ENCODE measurements at regions not wholly inside any gene's neighbourhood (a gene's known extent, or its start where the extent isn't known, plus 50 kb on each side); places are given as distances from the start of the nearest gene placed in this dataset.

DNA sequence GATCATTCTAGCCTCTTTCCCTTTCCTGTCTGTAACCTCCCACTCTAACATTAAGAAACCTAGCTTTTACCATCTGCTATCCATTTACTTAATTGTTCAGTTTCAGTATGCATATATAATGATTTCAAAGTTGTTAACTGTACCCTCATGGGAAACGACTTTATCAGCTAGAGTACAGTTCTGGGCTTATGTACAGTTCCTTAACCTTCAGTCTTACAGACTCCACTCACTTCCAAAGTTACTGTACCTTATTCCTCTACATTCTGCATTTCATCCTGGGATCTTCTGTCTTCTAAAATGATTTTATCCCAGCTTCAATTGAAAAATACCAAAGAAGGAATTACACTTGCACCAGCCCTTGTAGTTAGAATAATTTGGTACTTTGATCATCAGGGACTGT, 108.7 kb upstream of the KCNE2 start:
- TF ChIP-seq CTCF (IDR thresholded peaks at IDR 0.05) (no peak), ZFX (IDR thresholded peaks at IDR 0.05; ENCODE audit: borderline replicate concordance) (no peak)
